CD4-positive, alpha-beta T cell treated with Interferon alpha-2 for 1 hour (primary cell): ENCODE measurements at regions not wholly inside any gene's neighbourhood (a gene's known extent, or its start where the extent isn't known, plus 50 kb on each side); places are given as distances from the start of the nearest gene placed in this dataset.
"Not testable (repeated sequence)": the region's sequence is repeated elsewhere in the genome, so short reads cannot be mapped to it uniquely, and the experiment has no call there.

ENCODE experiments used
- DNase-seq, 2 donors: peaks; one replicate each; pipeline ENCODE4 v3.0.0-alpha.2; 2020 to 2022

DNA sequence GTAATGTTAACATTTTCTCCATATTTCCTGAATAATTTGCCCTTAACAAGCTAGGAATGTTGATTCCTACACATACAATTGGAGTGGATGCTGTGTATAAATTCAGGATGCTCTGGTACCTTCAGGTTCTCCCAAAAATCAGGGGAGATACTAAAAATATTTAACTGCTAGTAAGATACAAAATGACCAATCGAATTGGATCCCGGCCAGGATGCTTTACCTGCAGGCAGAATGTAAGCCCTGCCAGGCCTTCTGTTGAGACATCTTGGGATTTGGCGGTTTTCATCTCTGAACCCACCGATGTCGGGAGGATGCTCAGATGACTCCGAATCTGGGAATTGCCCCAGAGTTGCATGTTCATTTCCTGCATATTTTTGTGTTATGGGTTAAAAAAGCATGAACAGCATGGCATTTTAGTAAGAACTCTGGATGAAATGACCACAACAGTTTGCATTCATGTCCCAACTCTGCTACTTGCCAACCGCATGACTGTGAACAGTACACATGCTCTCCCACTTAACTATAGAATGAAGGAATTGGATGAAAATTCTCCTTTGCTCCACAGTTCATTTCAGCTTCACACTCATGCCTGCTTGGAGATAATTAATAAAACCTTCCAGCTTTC lies 241.4 kb upstream of the TBL1XR1 start:
- DNase-seq, result no peak

- no peak for DNase-seq
Observed at GRCh38 chr3:177439694-177440269, 242.5 kb upstream of the TBL1XR1 start.

- no peak for DNase-seq
Observed at GRCh38 chr3:177440456-177441104, 243.3 kb upstream of the TBL1XR1 start.

- no peak for DNase-seq
Observed at GRCh38 chr3:177441276-177441812, 244.1 kb upstream of the TBL1XR1 start.

DNA sequence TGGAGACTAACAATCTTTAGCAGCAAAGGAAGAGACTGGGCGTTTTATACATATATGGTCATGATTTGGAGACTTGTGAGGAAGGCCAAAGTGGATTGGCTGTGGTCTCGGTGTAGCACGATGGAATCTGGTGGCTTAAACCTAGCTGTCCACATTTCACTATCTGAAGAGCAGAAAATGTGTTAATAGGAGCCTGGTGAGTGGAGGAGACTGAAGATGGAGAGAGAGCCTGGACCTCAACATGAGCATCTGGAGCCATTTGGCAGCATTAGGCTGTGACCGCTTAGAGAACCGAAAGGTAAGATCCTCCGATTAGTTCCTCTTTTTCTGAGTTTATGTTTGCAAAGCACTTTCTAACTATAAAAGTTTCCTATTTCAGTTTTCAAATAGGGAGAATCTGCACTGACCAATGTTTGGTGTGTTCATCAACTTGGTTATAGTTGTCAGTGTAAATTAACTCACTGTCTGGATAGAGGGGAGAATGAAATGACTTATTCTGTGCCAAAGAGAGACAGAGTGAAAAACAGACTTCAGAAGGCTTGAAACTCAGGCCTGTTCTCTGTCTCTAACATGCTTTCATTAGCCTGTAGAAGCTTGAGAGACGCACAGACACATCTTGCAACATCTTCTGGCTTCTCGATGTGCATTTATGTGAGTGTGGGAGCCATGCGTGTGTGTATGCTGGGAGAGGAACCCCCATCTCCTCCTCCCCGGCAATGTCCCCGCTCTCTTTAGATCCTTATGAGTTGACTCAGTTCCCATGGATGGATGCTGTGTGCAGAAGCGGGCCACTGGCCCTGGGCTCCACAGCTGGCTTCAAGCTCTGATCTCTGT lies 244.7 kb upstream of the TBL1XR1 start:
- peak in 1 of 2 donors; percentile 19 for DNase-seq

- DNase-seq, result no peak
Observed at GRCh38 chr3:177443469-177443868, 246.2 kb upstream of the TBL1XR1 start.

- no peak for DNase-seq
Observed at GRCh38 chr3:177444696-177445095, 247.4 kb upstream of the TBL1XR1 start.

- no peak for DNase-seq
Observed at GRCh38 chr3:177445549-177445948, 248.3 kb upstream of the TBL1XR1 start.

- DNase-seq, result no peak
Observed at GRCh38 chr3:177446165-177446601, 248.9 kb upstream of the TBL1XR1 start.

- DNase-seq, result no peak
Observed at GRCh38 chr3:177447938-177448337, 250.7 kb upstream of the TBL1XR1 start.

- peak in 1 of 2 donors; percentile 44 for DNase-seq
Observed at GRCh38 chr3:177448987-177449359, 251.7 kb upstream of the TBL1XR1 start.

DNA sequence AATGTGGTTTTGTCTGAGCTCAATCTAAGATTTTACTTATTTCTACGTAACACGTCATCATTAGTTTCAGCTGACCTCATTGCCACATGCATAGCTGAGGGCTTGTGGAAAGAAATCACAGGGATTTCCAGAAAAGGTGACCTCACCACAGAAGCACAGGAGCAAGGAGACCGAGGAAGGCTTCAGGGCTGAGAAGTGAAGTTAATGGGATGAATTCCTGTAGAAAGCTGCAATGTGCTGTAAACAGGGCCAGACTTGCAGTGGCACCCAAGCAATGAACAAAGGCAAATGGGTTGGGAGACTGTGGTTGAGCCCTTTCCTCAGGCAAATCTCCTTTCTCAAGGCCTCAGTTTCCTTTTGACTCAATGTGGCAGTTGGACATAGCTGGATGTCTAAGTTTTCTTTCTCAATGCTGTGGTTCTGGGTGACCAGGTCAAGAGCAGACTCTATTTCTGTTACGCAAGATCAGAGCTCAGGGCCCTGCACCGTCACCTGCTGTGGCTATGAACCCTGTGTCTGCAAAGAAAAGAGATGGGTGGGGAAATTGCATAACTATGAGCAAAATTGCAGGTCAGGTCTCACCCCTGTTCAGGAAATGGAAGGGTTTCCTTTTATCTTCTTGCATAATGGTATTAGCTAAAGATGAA lies 252.2 kb upstream of the TBL1XR1 start:
- DNase-seq, result peak; percentile 50 to 60

GRCh38 chr3:177451301-177451750 lies 254.0 kb upstream of the TBL1XR1 start:
- no peak for DNase-seq

- no peak for DNase-seq
Observed at GRCh38 chr3:177451864-177452830, 254.9 kb upstream of the TBL1XR1 start.

GRCh38 chr3:177452831-177453450 lies 255.7 kb upstream of the TBL1XR1 start:
- no peak for DNase-seq

- DNase-seq, result no peak
Observed at GRCh38 chr3:177453451-177453844, 256.2 kb upstream of the TBL1XR1 start.

DNA sequence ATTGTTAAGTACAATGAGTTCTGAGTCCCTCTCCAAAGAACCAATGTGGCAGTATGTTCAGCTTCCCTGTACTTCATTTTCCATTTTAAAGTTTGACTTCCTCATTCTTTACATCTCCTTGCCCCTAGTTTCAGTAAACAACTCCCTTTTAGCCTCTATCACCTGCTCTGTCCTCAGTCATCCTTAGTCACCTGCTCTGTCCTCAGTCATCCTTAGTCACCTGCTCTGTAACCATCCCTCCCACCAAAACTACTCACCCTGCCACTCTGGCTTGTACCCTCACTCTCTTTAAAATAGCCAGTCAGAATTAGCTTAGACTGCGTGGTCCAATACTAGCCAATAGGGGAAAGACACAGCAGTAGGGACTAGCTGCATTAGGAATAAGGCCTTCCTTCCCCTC lies 259.9 kb upstream of the TBL1XR1 start:
- DNase-seq, result not testable (repeated sequence)

GRCh38 chr3:177459401-177459800 lies 262.1 kb upstream of the TBL1XR1 start:
- DNase-seq, result no peak

- no peak for DNase-seq
Observed at GRCh38 chr3:177460047-177460446, 262.8 kb upstream of the TBL1XR1 start.

- DNase-seq, result no peak
Observed at GRCh38 chr3:177461765-177462164, 264.5 kb upstream of the TBL1XR1 start.

- DNase-seq, result not testable (repeated sequence)
Observed at GRCh38 chr3:177463341-177463740, 266.1 kb upstream of the TBL1XR1 start.
